GM12872 (cell line): ENCODE measurements at regions not wholly inside any gene's neighbourhood (a gene's known extent, or its start where the extent isn't known, plus 50 kb on each side); places are given as distances from the start of the nearest gene placed in this dataset.

Experiments
- TF ChIP-seq, protein P1 (sequence below): IDR thresholded peaks from 3 replicates; pipeline ENCODE4 v1.5.1; 2011; ENCODE audit warnings: low read depth, mild to moderate bottlenecking, low read length, moderate library complexity; ENCODE audit not compliant: insufficient read depth

DNA sequence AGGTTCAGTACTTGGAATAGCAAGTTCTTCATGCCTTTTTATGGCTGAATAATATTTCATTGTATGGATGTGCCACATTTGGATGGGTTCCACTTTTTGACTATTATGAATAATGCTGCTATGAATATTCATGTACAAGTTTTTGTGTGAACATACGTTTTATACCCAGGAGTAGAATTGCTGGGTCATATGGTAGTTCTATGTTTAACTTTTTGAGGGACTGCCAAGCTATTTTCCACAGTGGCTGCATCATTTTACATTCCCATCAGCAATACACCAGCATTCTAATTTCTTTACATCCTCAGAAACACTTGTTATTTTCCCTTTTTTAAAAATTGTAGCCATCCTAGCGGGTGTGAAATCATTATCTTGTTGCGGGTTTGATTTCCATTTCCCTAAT, 76.0 kb upstream of the PRR20G start:
- TF ChIP-seq, protein P1, sequence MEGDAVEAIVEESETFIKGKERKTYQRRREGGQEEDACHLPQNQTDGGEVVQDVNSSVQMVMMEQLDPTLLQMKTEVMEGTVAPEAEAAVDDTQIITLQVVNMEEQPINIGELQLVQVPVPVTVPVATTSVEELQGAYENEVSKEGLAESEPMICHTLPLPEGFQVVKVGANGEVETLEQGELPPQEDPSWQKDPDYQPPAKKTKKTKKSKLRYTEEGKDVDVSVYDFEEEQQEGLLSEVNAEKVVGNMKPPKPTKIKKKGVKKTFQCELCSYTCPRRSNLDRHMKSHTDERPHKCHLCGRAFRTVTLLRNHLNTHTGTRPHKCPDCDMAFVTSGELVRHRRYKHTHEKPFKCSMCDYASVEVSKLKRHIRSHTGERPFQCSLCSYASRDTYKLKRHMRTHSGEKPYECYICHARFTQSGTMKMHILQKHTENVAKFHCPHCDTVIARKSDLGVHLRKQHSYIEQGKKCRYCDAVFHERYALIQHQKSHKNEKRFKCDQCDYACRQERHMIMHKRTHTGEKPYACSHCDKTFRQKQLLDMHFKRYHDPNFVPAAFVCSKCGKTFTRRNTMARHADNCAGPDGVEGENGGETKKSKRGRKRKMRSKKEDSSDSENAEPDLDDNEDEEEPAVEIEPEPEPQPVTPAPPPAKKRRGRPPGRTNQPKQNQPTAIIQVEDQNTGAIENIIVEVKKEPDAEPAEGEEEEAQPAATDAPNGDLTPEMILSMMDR: no peak

DNA sequence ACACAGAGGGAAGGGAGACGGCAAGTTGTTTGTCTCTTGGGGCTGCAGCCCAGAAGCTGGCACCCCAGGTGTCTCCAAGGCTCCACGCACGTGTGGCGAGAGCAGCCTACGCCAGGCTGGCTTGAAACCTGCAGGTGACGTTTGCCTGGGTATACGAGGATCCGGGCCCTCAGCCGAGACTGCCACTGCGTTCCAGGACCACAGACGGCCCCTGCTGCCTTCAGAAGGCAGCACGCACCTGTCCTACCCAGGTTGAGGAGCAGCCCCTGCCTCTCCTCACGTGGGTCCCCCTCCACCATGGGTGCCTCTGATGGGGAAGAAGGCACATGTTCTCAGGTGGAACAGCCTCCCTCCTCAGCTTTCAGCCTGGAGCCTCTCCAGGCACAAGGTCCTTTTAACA, 75.3 kb upstream of the PRR20G start:
- TF ChIP-seq, protein P1: no peak

DNA sequence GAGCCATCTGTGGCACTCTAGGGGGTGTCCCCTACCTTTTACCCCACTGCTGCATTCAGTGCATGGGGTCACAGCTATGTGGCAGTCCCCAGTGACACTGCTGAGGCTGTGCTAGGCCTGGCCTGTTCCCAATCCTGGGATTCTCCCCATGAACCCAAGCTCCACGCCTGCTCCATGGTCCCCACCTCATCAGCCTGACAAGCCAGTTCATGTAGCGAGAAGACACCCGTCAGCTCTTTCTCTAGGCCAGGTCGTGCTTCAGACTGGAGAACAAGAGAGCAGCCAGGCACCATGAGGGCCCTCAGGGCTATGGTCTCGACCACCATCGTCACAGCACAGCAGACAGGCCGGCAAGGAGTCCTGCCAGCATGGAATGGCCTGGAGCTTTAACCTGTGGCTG, 72.8 kb upstream of the PRR20G start:
- TF ChIP-seq, protein P1: no peak

DNA sequence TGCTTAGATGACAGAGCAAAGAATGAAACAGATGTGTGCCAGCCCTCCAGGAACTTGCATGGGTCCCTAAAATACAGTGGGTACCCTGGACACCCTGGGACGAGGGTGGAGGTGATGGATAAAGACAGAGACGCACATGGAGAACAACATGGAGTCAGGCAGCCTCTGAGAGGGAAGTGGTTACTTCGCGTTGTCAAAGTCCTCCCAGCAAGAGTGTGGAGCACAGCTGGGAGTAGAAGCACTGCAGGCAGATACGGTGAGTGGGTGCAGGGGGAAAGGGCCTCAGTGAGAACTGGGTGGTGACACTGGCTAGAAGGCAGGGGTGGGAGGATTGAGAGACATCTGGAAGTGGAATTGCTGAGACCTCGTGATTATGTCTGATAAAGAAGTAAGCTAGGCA, 70.8 kb upstream of the PRR20G start:
- TF ChIP-seq, protein P1: no peak

DNA sequence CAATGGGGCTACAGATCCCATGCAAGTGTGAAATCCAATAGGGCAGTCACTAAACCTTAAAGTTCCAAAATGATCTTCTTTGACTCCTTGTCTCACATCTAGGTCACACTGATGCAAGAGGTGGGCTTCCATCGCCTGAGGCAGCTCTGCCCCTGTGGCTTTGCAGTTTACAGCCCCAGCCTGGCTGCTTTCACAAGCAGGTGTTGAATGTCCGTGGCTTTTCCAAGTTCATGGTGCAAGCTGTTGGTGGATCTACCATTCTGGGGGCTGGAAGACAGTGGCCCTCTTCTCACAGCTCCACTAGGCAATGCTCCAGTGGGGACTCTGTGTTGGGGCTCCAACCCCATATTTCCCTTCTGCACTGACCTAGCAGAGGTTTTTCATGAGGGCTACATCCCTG, 68.5 kb upstream of the PRR20G start:
- TF ChIP-seq, protein P1: no peak

DNA sequence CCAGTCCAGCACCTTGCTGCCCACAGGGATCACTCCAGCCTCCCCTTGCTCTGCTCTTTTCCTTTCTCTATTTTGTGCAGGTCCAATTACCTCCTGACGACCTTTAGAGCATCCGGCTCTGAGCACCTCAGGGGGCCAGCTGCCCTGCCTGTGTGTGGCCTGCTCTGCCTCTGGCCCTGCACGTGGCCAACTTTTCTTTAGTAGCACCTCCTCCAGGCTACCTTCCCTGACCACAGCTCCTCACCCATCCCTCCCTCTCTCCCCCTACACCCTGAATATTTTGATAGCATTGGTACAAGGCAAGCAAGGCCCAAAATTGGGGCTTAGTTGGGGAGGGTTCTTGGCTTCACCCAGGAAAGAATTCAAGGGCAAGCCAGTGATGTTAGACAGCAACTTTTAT, 66.9 kb upstream of the PRR20G start:
- TF ChIP-seq, protein P1: no peak

DNA sequence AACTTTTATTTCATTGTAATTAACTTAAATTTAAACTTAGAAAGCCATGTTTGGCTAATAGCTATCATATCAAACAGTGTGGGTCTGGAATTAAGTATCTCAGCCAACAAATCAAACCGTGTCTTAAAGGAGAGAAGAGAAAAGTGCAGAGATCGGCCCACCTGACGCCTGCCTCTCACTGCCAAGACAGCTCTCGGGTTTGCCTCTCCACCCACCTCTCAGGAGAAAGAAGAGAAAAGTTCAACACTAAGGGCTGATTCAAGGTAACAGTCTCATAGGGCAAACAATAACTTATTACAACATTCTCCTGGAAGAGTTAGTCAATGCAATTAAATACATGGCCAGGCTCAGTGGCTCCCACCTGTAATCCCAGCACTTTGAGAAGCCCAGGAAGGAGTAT, 64.8 kb upstream of the PRR20G start:
- TF ChIP-seq, protein P1: no peak

DNA sequence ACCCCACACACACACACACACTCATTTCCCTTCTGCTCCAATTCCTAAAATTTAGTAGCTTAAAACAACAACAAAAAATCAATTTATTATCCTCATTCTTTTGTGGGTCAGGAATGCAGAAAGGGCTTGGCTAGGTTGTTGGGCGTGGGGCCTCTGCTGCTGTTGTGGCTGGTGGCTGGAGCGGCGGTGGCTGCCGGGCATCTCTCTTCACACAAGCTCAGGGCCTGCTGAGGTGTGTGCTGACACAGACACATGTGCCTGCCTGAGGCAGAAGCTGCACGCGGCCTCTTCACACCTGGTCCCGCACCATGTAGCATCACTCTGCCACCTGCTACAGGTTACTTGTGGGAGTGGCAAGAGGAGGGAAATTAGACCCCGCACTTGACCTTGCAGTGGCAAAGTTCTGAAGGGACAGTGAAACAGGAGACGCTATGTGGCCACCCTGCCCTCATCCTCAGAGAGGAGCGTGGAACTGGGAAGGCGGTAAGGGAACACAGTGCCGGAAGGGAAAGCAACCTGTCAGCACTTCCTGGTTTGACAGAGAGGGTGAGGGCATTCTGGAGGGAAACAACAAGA, 64.0 kb upstream of the PRR20G start:
- TF ChIP-seq, protein P1: no peak
